CD14-positive monocyte (primary cell): ENCODE measurements at regions not wholly inside any gene's neighbourhood (a gene's known extent, or its start where the extent isn't known, plus 50 kb on each side); places are given as distances from the start of the nearest gene placed in this dataset.

Experiments used
- DNase-seq, 3 donors: peaks; one replicate each; pipeline ENCODE4 v3.0.0-alpha.2; 2011 to 2022
- H2AFZ ChIP-seq: 2 replicates; pipeline ENCODE4 v1.6.0; 2012; ENCODE audit warnings: mild to moderate bottlenecking, low read depth, low read length, inconsistent platforms; ENCODE audit not compliant: insufficient read depth, poor library complexity, severe bottlenecking
- H3K27ac ChIP-seq, 2 donors: 1 replicate in 1 of 2; 2 replicates in 1 of 2; pipeline ENCODE4 v1.5.1; 2012 to 2013; ENCODE audit warnings: low read length in 2 of 2, control low read depth in 1 of 2, inconsistent platforms in 1 of 2, low read depth in 1 of 2, mild to moderate bottlenecking in 1 of 2
- H3K27me3 ChIP-seq, 2 donors: one replicate each; pipeline versions ENCODE4 v1.6.0 to v1.6.1; 2011 to 2013; ENCODE audit warnings: low read length in 2 of 2; ENCODE audit not compliant: control insufficient read depth in 2 of 2, insufficient read depth in 2 of 2
- H3K36me3 ChIP-seq, 2 donors: replicated peaks in 1 of 2; 1 replicate in 1 of 2; 2 replicates in 1 of 2; pipeline versions ENCODE4 v1.5.1 to v1.6.1; 2012 to 2013; ENCODE audit warnings: low read length in 2 of 2, control low read depth in 1 of 2, inconsistent platforms in 1 of 2, mild to moderate bottlenecking in 1 of 2; ENCODE audit not compliant: insufficient read depth in 2 of 2, control insufficient read depth in 1 of 2
- H3K4me1 ChIP-seq, 2 donors: 1 replicate in 1 of 2; 2 replicates in 1 of 2; pipeline versions ENCODE4 v1.5.1 to v1.6.1; 2012 to 2013; ENCODE audit warnings: low read length in 2 of 2, control low read depth in 1 of 2, inconsistent platforms in 1 of 2, mild to moderate bottlenecking in 1 of 2, moderate library complexity in 1 of 2; ENCODE audit not compliant: insufficient read depth in 2 of 2, control insufficient read depth in 1 of 2
- H3K4me2 ChIP-seq: replicated peaks from 2 replicates; pipeline ENCODE3; 2012; ENCODE audit warnings: low read length, moderate library complexity, mild to moderate bottlenecking; ENCODE audit not compliant: poor library complexity, severe bottlenecking; ENCODE audit errors: extremely low read depth
- H3K4me3 ChIP-seq, 3 experiments: fragments of 200-600 bp in 1 of 3; sonication (generic) in 1 of 3; replicated peaks in 1 of 3; 1 replicate in 2 of 3; 2 replicates in 1 of 3; pipeline ENCODE4 v1.5.1; 2011 to 2013; ENCODE audit warnings: low read length in 3 of 3, mild to moderate bottlenecking in 3 of 3, control low read depth in 2 of 3, low read depth in 2 of 3, inconsistent platforms in 1 of 3, moderate library complexity in 1 of 3
- H3K79me2 ChIP-seq: 2 replicates; pipeline ENCODE4 v1.6.0; 2012; ENCODE audit warnings: mild to moderate bottlenecking, control low read depth, inconsistent platforms, low read length, moderate library complexity; ENCODE audit not compliant: insufficient read depth
- H3K9ac ChIP-seq: 2 replicates; pipeline ENCODE4 v1.6.0; 2017; ENCODE audit warnings: low read length, mild to moderate bottlenecking; ENCODE audit not compliant: insufficient read depth, poor library complexity, severe bottlenecking
- H3K9me3 ChIP-seq, 2 donors: replicated peaks in 1 of 2; 1 replicate in 1 of 2; 2 replicates in 1 of 2; pipeline versions ENCODE4 v1.5.1 to v1.6.1; 2012 to 2013; ENCODE audit warnings: low read length in 2 of 2, control low read depth in 1 of 2; ENCODE audit not compliant: control insufficient read depth in 1 of 2, insufficient read depth in 1 of 2
- H4K20me1 ChIP-seq: 2 replicates; pipeline ENCODE4 v1.6.0; 2012; ENCODE audit warnings: mild to moderate bottlenecking, low read length, control low read depth, moderate library complexity; ENCODE audit not compliant: insufficient read depth
- H3K27ac Mint-ChIP-seq, 7 donors: one replicate each; pipeline ENCODE4 v1.8.0; 2020; ENCODE audit warnings: mild to moderate bottlenecking in 7 of 7, mixed read lengths in 7 of 7, moderate library complexity in 6 of 7, inconsistent platforms in 2 of 7
- H3K27me3 Mint-ChIP-seq, 3 donors: one replicate each; pipeline ENCODE4 v1.8.0; 2021 to 2022; ENCODE audit warnings: low read depth in 3 of 3, mild to moderate bottlenecking in 3 of 3, mixed read lengths in 3 of 3, moderate library complexity in 3 of 3, inconsistent platforms in 1 of 3
- H3K36me3 Mint-ChIP-seq, 2 donors: one replicate each; pipeline ENCODE4 v1.8.0; 2020; ENCODE audit warnings: mixed read lengths in 2 of 2, inconsistent platforms in 1 of 2, mild to moderate bottlenecking in 1 of 2
- H3K4me1 Mint-ChIP-seq: one replicate; pipeline ENCODE4 v1.8.0; 2020; ENCODE audit warnings: mild to moderate bottlenecking, mixed read lengths
- H3K4me3 Mint-ChIP-seq, 2 donors: one replicate each; pipeline ENCODE4 v1.8.0; 2020; ENCODE audit warnings: mild to moderate bottlenecking in 2 of 2, mixed read lengths in 2 of 2, moderate library complexity in 1 of 2
- H3K9me3 Mint-ChIP-seq, 7 donors: one replicate each; pipeline ENCODE4 v1.8.0; 2020 to 2022; ENCODE audit warnings: mixed read lengths in 7 of 7, mild to moderate bottlenecking in 6 of 7, moderate library complexity in 6 of 7, inconsistent platforms in 2 of 7
- CTCF ChIP-seq: fragments of 200-600 bp; IDR thresholded peaks from one replicate; pipeline ENCODE4 v1.8.0; 2022; ENCODE audit warnings: antibody characterized with exemption, mild to moderate bottlenecking
- WGBS: methylation state at CpG from one replicate; pipeline ENCODE4 v1.1.5; 2013; ENCODE audit warnings: missing lambda C conversion rate; ENCODE audit not compliant: insufficient coverage; 5-methylcytosine and 5-hydroxymethylcytosine counted together
- intact Hi-C, 2 donors: fragments of 100-400 bp; cut with micrococcal nuclease; formaldehyde crosslinking; loops; one replicate each; pipeline versions ENCODE4 v1.15.0 to v1.15.1; 2023

- H3K4me3 ChIP-seq = no peak overlapping the region
- no peak for TF ChIP-seq CTCF
- H3K36me3 ChIP-seq = no peaks in the 10 kb centered on the region
- H3K4me1 Mint-ChIP-seq = no peaks in the 10 kb centered on the region
- no peaks in the 10 kb centered on the region for H4K20me1 ChIP-seq
- no peak overlapping the region for H3K9ac ChIP-seq
- H3K9me3 ChIP-seq = peaks cover 0 to 3% of the 10 kb centered on the region in 2 donors
- intact Hi-C loops = no loop called here
- no peaks in the 10 kb centered on the region for H3K36me3 Mint-ChIP-seq
- peaks cover 0 to 4% (median 0%) of the 10 kb centered on the region in 7 donors for H3K9me3 Mint-ChIP-seq
- no peak for DNase-seq
- no peak overlapping the region for H2AFZ ChIP-seq
- H3K4me2 ChIP-seq = no peak overlapping the region
- H3K4me1 ChIP-seq = no peaks in the 10 kb centered on the region
- H3K4me3 Mint-ChIP-seq = no peak overlapping the region
- no peaks in the 10 kb centered on the region for H3K27me3 ChIP-seq
- WGBS = 80% methylated on average over 1 of the region's 2 CpGs
- H3K27me3 Mint-ChIP-seq = no peaks in the 10 kb centered on the region
- no peak overlapping the region for H3K27ac ChIP-seq
- H3K27ac Mint-ChIP-seq = no peak overlapping the region
- no peaks in the 10 kb centered on the region for H3K79me2 ChIP-seq
Measured at GRCh38 chr14:86933460-86933859, 1059.5 kb downstream of the GALC start.

GRCh38 chr14:86915406-86915805 lies 1077.6 kb downstream of the GALC start:
- intact Hi-C loops = no loop called here
- Mint-ChIP-seq H3K27ac (no peak overlapping the region), H3K36me3 (no peaks in the 10 kb centered on the region), H3K4me1 (no peaks in the 10 kb centered on the region), H3K4me3 (no peak overlapping the region), H3K9me3 (no peaks in the 10 kb centered on the region), H3K27me3 (no peaks in the 10 kb centered on the region)
- Histone ChIP-seq H3K27ac (no peak overlapping the region), H3K79me2 (no peaks in the 10 kb centered on the region), H4K20me1 (no peaks in the 10 kb centered on the region), H3K9me3 (no peaks in the 10 kb centered on the region), H2AFZ (no peak overlapping the region), H3K36me3 (no peaks in the 10 kb centered on the region), H3K9ac (no peak overlapping the region), H3K27me3 (no peaks in the 10 kb centered on the region), H3K4me2 (no peak overlapping the region), H3K4me1 (no peaks in the 10 kb centered on the region), H3K4me3 (no peak overlapping the region)
- TF ChIP-seq CTCF = no peak
- DNase-seq = no peak
- no CpG with 5 or more reads among the region's 2 CpGs for WGBS
